SK-N-SH (cell line): ENCODE measurements at regions not wholly inside any gene's neighbourhood (a gene's known extent, or its start where the extent isn't known, plus 50 kb on each side); places are given as distances from the start of the nearest gene placed in this dataset.

ENCODE experiments used
- CTCF ChIA-PET: fragments of 300-600, 350-600 bp; formaldehyde crosslinking; extraction: SDS; loops from one replicate; lab custom pipeline; 2021; lab: Yijun Ruan, JAX
- POLR2A ChIA-PET: fragments of 350-600 bp; sonication (Branson Sonifier 250); formaldehyde crosslinking; extraction: SDS; loops from one replicate; lab custom pipeline; 2020; ENCODE audit warnings: antibody characterized with exemption, inconsistent platforms; lab: Yijun Ruan, JAX
- DNase-seq: peaks from one replicate; pipeline ENCODE4 v3.0.0; 2012
- H2AFZ ChIP-seq: fragments of 200-600 bp; sonication (generic); 2 replicates; pipeline ENCODE4 v1.8.1; 2016; ENCODE audit warnings: antibody characterized with exemption, mild to moderate bottlenecking, low read depth
- H3F3A ChIP-seq: fragments of 200-600 bp; sonication (generic); replicated peaks from 2 replicates; pipeline ENCODE3; 2016; ENCODE audit warnings: antibody characterized with exemption, mild to moderate bottlenecking; ENCODE audit not compliant: insufficient read depth
- H3K27ac ChIP-seq, 2 experiments: fragments of 200-500 bp in 1 of 2; fragments of 200-600 bp in 1 of 2; sonication (Bioruptor generic) in 1 of 2; sonication (generic), shearing (Covaris generic) in 1 of 2; 2 replicates each; pipeline versions ENCODE4 v1.5.1 to v1.6.1; 2014 to 2016; ENCODE audit warnings: low read depth in 2 of 2, inconsistent platforms in 1 of 2, low read length in 1 of 2, mild to moderate bottlenecking in 1 of 2, mixed read lengths in 1 of 2
- H3K27me3 ChIP-seq: fragments of 200-600 bp; sonication (generic), shearing (Covaris generic); 2 replicates; pipeline ENCODE4 v1.6.1; 2016; ENCODE audit warnings: mixed run types; ENCODE audit not compliant: insufficient read depth
- H3K36me3 ChIP-seq, 2 experiments: fragments of 200-500 bp in 1 of 2; fragments of 200-600 bp in 1 of 2; sonication (Bioruptor generic) in 1 of 2; sonication (generic) in 1 of 2; replicated peaks in 1 of 2; 2 replicates each; pipeline versions ENCODE3 to v1.5.1; 2014 to 2016; ENCODE audit warnings: low read length in 1 of 2, mild to moderate bottlenecking in 1 of 2; ENCODE audit not compliant: insufficient read depth in 2 of 2, control insufficient read depth in 1 of 2
- H3K4me1 ChIP-seq, 2 experiments: fragments of 200-500 bp in 1 of 2; fragments of 200-600 bp in 1 of 2; sonication (Bioruptor generic) in 1 of 2; sonication (generic), shearing (Covaris generic) in 1 of 2; 2 replicates each; pipeline versions ENCODE4 v1.5.1 to v1.6.1; 2014 to 2016; ENCODE audit warnings: low read depth in 1 of 2, low read length in 1 of 2, mixed run types in 1 of 2; ENCODE audit not compliant: insufficient read depth in 2 of 2, control insufficient read depth in 1 of 2
- H3K4me2 ChIP-seq: fragments of 200-600 bp; sonication (generic), shearing (Covaris generic); 2 replicates; pipeline ENCODE4 v1.6.1; 2017; ENCODE audit warnings: mixed run types
- H3K4me3 ChIP-seq, 2 experiments: fragments of 200-500 bp in 1 of 2; fragments of 200-600 bp in 1 of 2; sonication (Bioruptor generic) in 1 of 2; sonication (generic), shearing (Covaris generic) in 1 of 2; 2 replicates each; pipeline versions ENCODE4 v1.5.1 to v1.8.1; 2014 to 2016; ENCODE audit warnings: low read depth in 2 of 2, inconsistent platforms in 1 of 2, low read length in 1 of 2, mild to moderate bottlenecking in 1 of 2, mixed read lengths in 1 of 2, moderate library complexity in 1 of 2
- H3K79me2 ChIP-seq: fragments of 200-600 bp; sonication (generic); 2 replicates; pipeline ENCODE4 v1.8.1; 2017; ENCODE audit warnings: mild to moderate bottlenecking; ENCODE audit not compliant: insufficient read depth
- H3K9ac ChIP-seq: fragments of 200-600 bp; sonication (generic); 2 replicates; pipeline ENCODE4 v1.6.1; 2017; ENCODE audit warnings: mixed run types
- H3K9me2 ChIP-seq: fragments of 200-600 bp; sonication (generic); 2 replicates; pipeline ENCODE4 v1.6.1; 2017; ENCODE audit warnings: mixed run types
- H3K9me3 ChIP-seq: fragments of 200-600 bp; sonication (generic); 2 replicates; pipeline ENCODE4 v1.6.1; 2017; ENCODE audit warnings: mixed run types, mild to moderate bottlenecking, moderate library complexity
- H4K20me1 ChIP-seq: fragments of 200-600 bp; sonication (generic); 2 replicates; pipeline ENCODE4 v1.6.1; 2017; ENCODE audit warnings: mild to moderate bottlenecking, mixed run types; ENCODE audit not compliant: insufficient read depth
- CHD2 ChIP-seq: fragments of 150-350 bp; IDR thresholded peaks from 2 replicates; pipeline ENCODE4 v1.6.1; 2018; ENCODE audit warnings: low read length; ENCODE audit not compliant: partially characterized antibody
- CTCF ChIP-seq: fragments of 200-600 bp; sonication (generic); IDR thresholded peaks from 2 replicates; pipeline ENCODE4 v1.6.1; 2017; ENCODE audit warnings: antibody characterized with exemption, mild to moderate bottlenecking, moderate library complexity
- FOSL2 ChIP-seq: IDR thresholded peaks from 2 replicates; pipeline ENCODE4 v1.4.0; 2012; ENCODE audit warnings: low read depth, mild to moderate bottlenecking, moderate library complexity, borderline replicate concordance
- FOXJ3 ChIP-seq: sonication (generic); formaldehyde crosslinking; IDR thresholded peaks from 2 replicates; pipeline ENCODE4 v1.5.1; 2020; ENCODE audit warnings: mild to moderate bottlenecking, missing genetic modification reagents
- GABPA ChIP-seq: IDR thresholded peaks from 2 replicates; pipeline ENCODE4 v1.4.0; 2012; ENCODE audit warnings: low read depth, mild to moderate bottlenecking
- IRF3 ChIP-seq: fragments of 150-350 bp; IDR thresholded peaks from 2 replicates; pipeline ENCODE4 v1.6.1; 2016; ENCODE audit warnings: mild to moderate bottlenecking, low read depth, low read length
- MAX ChIP-seq: IDR thresholded peaks from 2 replicates; pipeline ENCODE4 v1.4.0; 2012; ENCODE audit warnings: low read depth
- MXI1 ChIP-seq: IDR thresholded peaks from 2 replicates; pipeline ENCODE4 v1.6.1; 2012; ENCODE audit warnings: mild to moderate bottlenecking, low read depth, low read length, improper control_type of control experiment
- NFIC ChIP-seq: IDR thresholded peaks from 2 replicates; pipeline ENCODE4 v1.4.0; 2012; ENCODE audit warnings: borderline replicate concordance
- PBX3 ChIP-seq: IDR thresholded peaks from 2 replicates; pipeline ENCODE4; 2012
- RAD21 ChIP-seq: IDR thresholded peaks from 2 replicates; pipeline ENCODE4 v1.6.1; 2012; ENCODE audit warnings: mild to moderate bottlenecking, low read length
- RCOR1 ChIP-seq: fragments of 150-350 bp; IDR thresholded peaks from 2 replicates; pipeline ENCODE4 v1.6.1; 2017; ENCODE audit warnings: antibody characterized with exemption, low read length
- REST ChIP-seq: IDR thresholded peaks from 2 replicates; pipeline ENCODE4 v1.6.1; 2012; ENCODE audit warnings: mild to moderate bottlenecking, low read depth, low read length, moderate library complexity
- RXRA ChIP-seq: IDR thresholded peaks from 2 replicates; pipeline ENCODE4 v1.4.0; 2012; ENCODE audit warnings: low read depth, mild to moderate bottlenecking, borderline replicate concordance
- SIN3A ChIP-seq: IDR thresholded peaks from 2 replicates; pipeline ENCODE4 v1.6.1; 2012; ENCODE audit warnings: low read depth, mild to moderate bottlenecking, low read length, moderate library complexity, borderline replicate concordance
- TCF12 ChIP-seq: IDR thresholded peaks from 2 replicates; pipeline ENCODE4 v1.4.0; 2012
- TEAD4 ChIP-seq: IDR thresholded peaks from 2 replicates; pipeline ENCODE4 v1.4.0; 2012; ENCODE audit warnings: mild to moderate bottlenecking, borderline replicate concordance; ENCODE audit not compliant: insufficient read depth
- USF1 ChIP-seq: IDR thresholded peaks from 2 replicates; pipeline ENCODE4 v1.4.0; 2012; ENCODE audit warnings: low read depth, borderline replicate concordance
- YY1 ChIP-seq: IDR thresholded peaks from 2 replicates; pipeline ENCODE4 v1.4.0; 2012; ENCODE audit warnings: low read depth, mild to moderate bottlenecking
- ZBTB33 ChIP-seq: IDR thresholded peaks from 2 replicates; pipeline ENCODE4 v1.4.0; 2012; ENCODE audit warnings: low read depth, borderline replicate concordance
- WGBS: methylation state at CpG from one replicate; pipeline ENCODE4 v1.1.6; 2017; ENCODE audit warnings: low lambda C conversion rate; 5-methylcytosine and 5-hydroxymethylcytosine counted together

GRCh38 chr3:59425371-59425770 is 375.5 kb upstream of the CFAP20DC start:
- Histone ChIP-seq H3K9ac (no peak overlapping the region), H2AFZ (no peak overlapping the region), H3K27ac (no peak overlapping the region)

More at GRCh38 chr3:59425371-59425770, 375.5 kb upstream of the CFAP20DC start:
- Histone ChIP-seq H3K4me2 (no peak overlapping the region), H3K4me3 (no peak overlapping the region), H3K9me3 (no peaks in the 10 kb centered on the region), H3K4me1 (no peaks in the 10 kb centered on the region; a peak in 1 of 4 replicates), H3K79me2 (no peaks in the 10 kb centered on the region), H4K20me1 (no peaks in the 10 kb centered on the region), H3K9me2 (no peaks in the 10 kb centered on the region), H3F3A (no peaks in the 10 kb centered on the region), H3K27me3 (no peaks in the 10 kb centered on the region), H3K36me3 (no peaks in the 10 kb centered on the region)
- CTCF ChIA-PET, result interaction anchor here (1.4 kb wide), 1 partner anchor 18 kb away, joined by 4 read pairs; no protein-coding TSS in a partner anchor
- POLR2A ChIA-PET, result no interaction called here
- no peak for TF ChIP-seq PBX3
- no peak for TF ChIP-seq IRF3
- no peak for TF ChIP-seq GABPA
- TF ChIP-seq TCF12, result no peak
- TF ChIP-seq MXI1, result no peak
- TF ChIP-seq RCOR1, result no peak
- TF ChIP-seq REST, result no peak
- no peak for TF ChIP-seq USF1
- no peak for TF ChIP-seq MAX
- no peak for TF ChIP-seq RAD21
- TF ChIP-seq FOXJ3 (CRISPR knock-in tag), result no peak
- no peak for TF ChIP-seq TEAD4
- TF ChIP-seq ZBTB33, result no peak
- no peak for TF ChIP-seq YY1
- TF ChIP-seq FOSL2, result no peak
- no peak for TF ChIP-seq CTCF
- no peak for TF ChIP-seq CHD2
- TF ChIP-seq SIN3A, result no peak
- no peak for TF ChIP-seq RXRA
- TF ChIP-seq NFIC, result no peak
- WGBS, result 61% methylated on average over 8 of the region's 8 CpGs
- DNase-seq, result no peak
